ENCODE measurements at regions not wholly inside any gene's neighbourhood (a gene's known extent, or its start where the extent isn't known, plus 50 kb on each side); places are given as distances from the start of the nearest gene placed in this dataset.

DNA sequence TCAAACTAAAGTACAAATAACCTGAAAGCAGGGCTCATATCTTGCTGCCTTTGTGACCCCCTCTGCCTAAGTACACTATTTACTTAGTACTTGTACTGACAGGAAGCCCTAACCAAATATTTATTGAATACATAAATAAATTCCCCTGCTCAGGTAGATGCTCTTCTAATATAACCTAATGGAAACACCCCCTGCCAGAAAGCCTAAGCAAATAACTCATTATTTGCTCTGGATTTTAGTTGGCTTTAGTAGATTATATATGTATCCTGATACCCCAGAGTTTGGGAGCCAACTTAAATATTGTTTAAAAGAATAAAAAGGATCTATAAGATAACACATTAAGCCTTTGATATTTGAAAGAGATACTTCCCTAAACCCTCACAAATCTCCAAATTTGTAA, 318.2 kb downstream of the PPP1R2C start:
- TF ChIP-seq, protein P1, sequence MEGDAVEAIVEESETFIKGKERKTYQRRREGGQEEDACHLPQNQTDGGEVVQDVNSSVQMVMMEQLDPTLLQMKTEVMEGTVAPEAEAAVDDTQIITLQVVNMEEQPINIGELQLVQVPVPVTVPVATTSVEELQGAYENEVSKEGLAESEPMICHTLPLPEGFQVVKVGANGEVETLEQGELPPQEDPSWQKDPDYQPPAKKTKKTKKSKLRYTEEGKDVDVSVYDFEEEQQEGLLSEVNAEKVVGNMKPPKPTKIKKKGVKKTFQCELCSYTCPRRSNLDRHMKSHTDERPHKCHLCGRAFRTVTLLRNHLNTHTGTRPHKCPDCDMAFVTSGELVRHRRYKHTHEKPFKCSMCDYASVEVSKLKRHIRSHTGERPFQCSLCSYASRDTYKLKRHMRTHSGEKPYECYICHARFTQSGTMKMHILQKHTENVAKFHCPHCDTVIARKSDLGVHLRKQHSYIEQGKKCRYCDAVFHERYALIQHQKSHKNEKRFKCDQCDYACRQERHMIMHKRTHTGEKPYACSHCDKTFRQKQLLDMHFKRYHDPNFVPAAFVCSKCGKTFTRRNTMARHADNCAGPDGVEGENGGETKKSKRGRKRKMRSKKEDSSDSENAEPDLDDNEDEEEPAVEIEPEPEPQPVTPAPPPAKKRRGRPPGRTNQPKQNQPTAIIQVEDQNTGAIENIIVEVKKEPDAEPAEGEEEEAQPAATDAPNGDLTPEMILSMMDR (IDR thresholded peaks at IDR 0.05; ENCODE audit: insufficient read depth, low read depth, low read length), result no peak
- TF ChIP-seq EZH2 (IDR thresholded peaks at IDR 0.05; ENCODE audit: insufficient read depth, low read length), result no peak
